Ascending aorta (tissue), 2 donors: ENCODE measurements at regions not wholly inside any gene's neighbourhood (a gene's known extent, or its start where the extent isn't known, plus 50 kb on each side); places are given as distances from the start of the nearest gene placed in this dataset.

Source experiments
- DNase-seq, 2 donors: peaks; one replicate each; pipeline ENCODE4 v3.0.0-alpha.2; 2019; ENCODE audit warnings: low spot score in 2 of 2
- H3K27ac ChIP-seq, 2 donors: fragments of 200-600 bp; sonication (generic); one replicate each; pipeline ENCODE4 v1.5.1; 2016 to 2017; ENCODE audit warnings: mild to moderate bottlenecking in 1 of 2
- H3K27me3 ChIP-seq: fragments of 200-600 bp; sonication (generic); one replicate; pipeline ENCODE4 v1.5.1; 2017
- H3K36me3 ChIP-seq, 2 donors: fragments of 200-600 bp; sonication (generic); one replicate each; pipeline ENCODE4 v1.5.1; 2016
- H3K4me1 ChIP-seq, 2 donors: fragments of 200-600 bp; sonication (generic); one replicate each; pipeline ENCODE4 v1.5.1; 2016 to 2017; ENCODE audit warnings: mild to moderate bottlenecking in 1 of 2
- H3K4me3 ChIP-seq, 2 donors: fragments of 200-600 bp; sonication (generic); one replicate each; pipeline ENCODE4 v1.5.1; 2016 to 2017; ENCODE audit warnings: mild to moderate bottlenecking in 1 of 2
- H3K9me3 ChIP-seq, 2 donors: fragments of 200-600 bp; sonication (generic); one replicate each; pipeline ENCODE4 v1.5.1; 2016
- intact Hi-C: fragments of 100-400 bp; cut with DNase I; formaldehyde crosslinking; loops from one replicate; pipeline ENCODE4 v1.15.1; 2023
- TF ChIP-seq, protein P1 (sequence below), 3 experiments: fragments of 200-600 bp in 2 of 3; fragments of 450-650 bp in 1 of 3; sonication (generic) in 2 of 3; IDR thresholded peaks; one replicate each; pipeline ENCODE4 v1.5.1; 2016 to 2019; ENCODE audit warnings: antibody characterized with exemption in 3 of 3, mild to moderate bottlenecking in 1 of 3, moderate library complexity in 1 of 3

- intact Hi-C loops: loop anchor here (5.0 kb wide), 2 partner anchors 72 to 237 kb away; partner anchors contain the start of gene BAMBI
- no peaks in the 10 kb centered on the region for H3K36me3 ChIP-seq
Measured at GRCh38 chr10:28914701-28915100, 237.4 kb downstream of the BAMBI start.

DNA sequence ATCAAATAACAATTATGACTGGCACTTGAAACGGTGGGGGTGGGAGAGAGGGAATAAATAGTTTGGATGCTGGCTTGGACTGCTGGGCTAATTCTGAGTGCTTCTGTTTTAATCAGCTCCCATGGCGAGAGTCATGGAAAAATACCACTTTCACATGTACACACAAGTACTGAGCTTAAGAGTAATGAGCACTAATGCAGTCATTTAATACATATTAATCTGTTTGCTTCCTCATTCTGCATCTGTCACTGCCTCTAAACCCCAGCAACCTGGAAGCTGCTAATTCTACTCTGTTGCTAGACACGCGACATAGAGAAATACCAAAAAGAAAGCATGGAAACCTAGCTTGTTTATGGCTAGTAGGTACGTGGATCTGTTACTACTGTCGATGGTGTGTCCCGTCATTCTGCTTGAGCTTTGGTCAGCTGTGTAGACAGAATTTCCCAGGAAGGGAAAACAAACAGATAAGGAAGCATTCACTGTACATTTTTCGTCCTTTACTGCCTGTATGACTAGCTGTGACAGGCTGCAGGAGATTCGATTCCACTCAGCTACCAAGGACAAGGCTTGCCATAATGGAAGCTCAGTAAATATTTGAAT, 238.8 kb downstream of the BAMBI start:
- intact Hi-C loops: no loop called here
- H3K9me3 ChIP-seq: no peaks in the 10 kb centered on the region
- no peak for DNase-seq
- no peak overlapping the region for H3K27ac ChIP-seq
- H3K27me3 ChIP-seq: no peaks in the 10 kb centered on the region
- TF ChIP-seq, protein P1, sequence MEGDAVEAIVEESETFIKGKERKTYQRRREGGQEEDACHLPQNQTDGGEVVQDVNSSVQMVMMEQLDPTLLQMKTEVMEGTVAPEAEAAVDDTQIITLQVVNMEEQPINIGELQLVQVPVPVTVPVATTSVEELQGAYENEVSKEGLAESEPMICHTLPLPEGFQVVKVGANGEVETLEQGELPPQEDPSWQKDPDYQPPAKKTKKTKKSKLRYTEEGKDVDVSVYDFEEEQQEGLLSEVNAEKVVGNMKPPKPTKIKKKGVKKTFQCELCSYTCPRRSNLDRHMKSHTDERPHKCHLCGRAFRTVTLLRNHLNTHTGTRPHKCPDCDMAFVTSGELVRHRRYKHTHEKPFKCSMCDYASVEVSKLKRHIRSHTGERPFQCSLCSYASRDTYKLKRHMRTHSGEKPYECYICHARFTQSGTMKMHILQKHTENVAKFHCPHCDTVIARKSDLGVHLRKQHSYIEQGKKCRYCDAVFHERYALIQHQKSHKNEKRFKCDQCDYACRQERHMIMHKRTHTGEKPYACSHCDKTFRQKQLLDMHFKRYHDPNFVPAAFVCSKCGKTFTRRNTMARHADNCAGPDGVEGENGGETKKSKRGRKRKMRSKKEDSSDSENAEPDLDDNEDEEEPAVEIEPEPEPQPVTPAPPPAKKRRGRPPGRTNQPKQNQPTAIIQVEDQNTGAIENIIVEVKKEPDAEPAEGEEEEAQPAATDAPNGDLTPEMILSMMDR (IDR thresholded peaks at IDR 0.05): no peak
- H3K36me3 ChIP-seq: no peaks in the 10 kb centered on the region
- H3K4me1 ChIP-seq: peaks cover 2 to 15% of the 10 kb centered on the region in 2 donors
- no peak overlapping the region for H3K4me3 ChIP-seq

More at GRCh38 chr10:28914701-28915100, 237.4 kb downstream of the BAMBI start:
- Histone ChIP-seq H3K9me3 (no peaks in the 10 kb centered on the region), H3K4me3 (no peak overlapping the region), H3K27me3 (no peaks in the 10 kb centered on the region), H3K4me1 (peaks cover 7 to 25% of the 10 kb centered on the region in 2 donors), H3K27ac (no peak overlapping the region)
- DNase-seq: no peak
- TF ChIP-seq, protein P1 (IDR thresholded peaks at IDR 0.05): no peak

GRCh38 chr10:28920091-28920490, 242.8 kb downstream of the BAMBI start:
- Histone ChIP-seq H3K36me3 (no peaks in the 10 kb centered on the region), H3K9me3 (no peaks in the 10 kb centered on the region), H3K27me3 (no peaks in the 10 kb centered on the region), H3K4me1 (peaks cover 0 to 3% of the 10 kb centered on the region in 2 donors), H3K4me3 (no peak overlapping the region), H3K27ac (no peak overlapping the region)
- DNase-seq: no peak
- intact Hi-C loops: no loop called here
- TF ChIP-seq, protein P1 (IDR thresholded peaks at IDR 0.05): no peak

- no peak for DNase-seq
- intact Hi-C loops: no loop called here
- TF ChIP-seq, protein P1 (IDR thresholded peaks at IDR 0.05): no peak
- Histone ChIP-seq H3K9me3 (no peaks in the 10 kb centered on the region), H3K27ac (no peak overlapping the region), H3K4me1 (peaks cover 0 to 3% of the 10 kb centered on the region in 2 donors), H3K36me3 (no peaks in the 10 kb centered on the region), H3K27me3 (no peaks in the 10 kb centered on the region), H3K4me3 (no peak overlapping the region)
Measured at GRCh38 chr10:28922127-28922526, 244.8 kb downstream of the BAMBI start.

GRCh38 chr10:28922861-28923260, 245.5 kb downstream of the BAMBI start:
- Histone ChIP-seq H3K4me3 (no peak overlapping the region), H3K9me3 (no peaks in the 10 kb centered on the region), H3K4me1 (peaks cover 0 to 3% of the 10 kb centered on the region in 2 donors), H3K27ac (no peak overlapping the region), H3K27me3 (no peaks in the 10 kb centered on the region), H3K36me3 (no peaks in the 10 kb centered on the region)
- TF ChIP-seq, protein P1 (IDR thresholded peaks at IDR 0.05): no peak
- no peak for DNase-seq
- intact Hi-C loops: no loop called here
